ENCODE measurements at regions not wholly inside any gene's neighbourhood (a gene's known extent, or its start where the extent isn't known, plus 50 kb on each side); places are given as distances from the start of the nearest gene placed in this dataset.

DNA sequence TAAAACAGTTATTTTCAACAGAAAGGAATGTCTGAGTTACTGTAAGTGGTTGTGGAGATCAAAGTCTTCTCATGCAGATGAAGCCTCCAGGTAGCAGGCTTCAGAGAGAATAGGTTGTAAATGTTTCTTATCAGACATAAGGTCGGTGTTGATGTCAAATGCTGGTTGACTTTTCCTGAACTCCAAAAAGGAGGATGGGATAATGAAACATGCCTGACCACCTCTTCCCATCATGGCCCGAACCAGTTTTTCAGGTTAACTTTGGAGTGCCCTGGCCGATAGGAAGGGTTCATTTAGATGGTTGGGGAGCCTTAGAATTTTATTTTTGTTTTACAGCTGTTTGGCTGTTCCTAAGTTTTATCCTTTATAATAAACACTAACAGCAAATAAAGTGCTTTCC is 478.4 kb downstream of the ACTL7B start:
- intact Hi-C loops (cut with micrococcal nuclease) = no loop called here

DNA sequence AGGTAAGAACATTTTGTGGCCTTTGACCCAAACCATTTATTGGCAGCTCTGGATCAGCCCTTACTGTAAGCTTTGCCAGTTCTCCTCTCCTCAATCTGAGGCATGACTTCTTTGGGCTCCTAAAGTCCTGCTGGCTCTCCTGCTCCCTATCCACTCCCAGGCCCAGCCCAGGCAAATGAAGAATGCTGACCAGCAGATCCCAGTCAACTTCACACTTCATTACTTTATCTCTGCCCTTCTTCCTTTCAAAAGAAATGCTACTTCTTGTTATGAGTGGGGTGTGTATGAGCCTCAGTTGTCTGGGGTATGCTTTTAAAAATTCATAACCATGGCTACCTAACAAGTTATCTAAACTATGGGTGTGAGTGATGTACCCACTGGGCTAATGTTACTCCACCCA is 479.6 kb downstream of the ACTL7B start:
- Mint-ChIP-seq H3K4me1 (no peaks in the 10 kb centered on the region), H3K27ac (no peak overlapping the region), H3K27me3 (no peaks in the 10 kb centered on the region), H3K4me3 (no peak overlapping the region), H3K9me3 (peaks cover 10% of the 10 kb centered on the region), H3K36me3 (ENCODE audit: low read depth) (no peaks in the 10 kb centered on the region)
- DNase-seq = no peak
- intact Hi-C loops (cut with micrococcal nuclease) = no loop called here

More for the DNA sequence above, 478.4 kb downstream of the ACTL7B start:
- Mint-ChIP-seq H3K4me3 (no peak overlapping the region), H3K9me3 (no peaks in the 10 kb centered on the region), H3K27ac (no peak overlapping the region), H3K36me3 (ENCODE audit: low read depth) (no peaks in the 10 kb centered on the region), H3K27me3 (no peaks in the 10 kb centered on the region), H3K4me1 (no peaks in the 10 kb centered on the region)
- no peak for DNase-seq

DNA sequence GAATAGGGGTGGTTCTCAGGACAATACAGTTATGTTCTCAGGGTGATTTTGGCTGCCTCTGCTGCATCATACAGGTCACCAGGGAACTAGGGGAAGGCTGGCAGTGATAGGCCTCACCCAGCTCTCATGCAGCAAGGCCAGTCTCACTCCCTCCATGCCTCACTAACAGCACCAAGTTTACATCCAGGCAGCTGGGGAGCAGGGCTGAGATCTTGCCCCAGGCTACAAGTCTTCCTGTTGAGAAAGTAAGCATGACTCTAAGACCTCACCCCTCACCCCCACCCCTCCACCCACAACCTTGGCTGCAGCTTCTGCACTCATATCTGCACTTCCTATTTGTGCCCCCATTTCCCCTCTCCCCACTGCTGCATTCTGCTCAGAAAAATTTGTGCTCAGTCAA is 481.2 kb downstream of the ACTL7B start:
- intact Hi-C loops (cut with micrococcal nuclease) = no loop called here
- DNase-seq = no peak

DNA sequence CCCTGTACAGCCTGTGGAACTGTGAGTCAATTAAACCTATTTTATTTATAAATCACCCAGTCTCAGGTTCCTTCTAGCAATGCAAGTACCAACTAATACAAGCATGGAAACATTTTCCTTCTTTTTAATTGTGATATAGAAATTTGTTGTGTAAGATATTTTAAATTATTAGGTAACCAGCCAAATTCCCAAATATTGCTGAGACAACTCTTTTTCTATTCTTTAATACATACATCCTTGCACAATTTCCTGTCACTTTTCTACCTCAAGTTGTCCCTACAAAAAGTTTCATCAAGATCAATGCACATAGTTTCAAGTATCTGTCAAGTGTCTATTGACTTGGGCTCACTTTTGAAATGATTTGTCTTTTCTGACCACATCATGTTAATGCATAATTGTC is 488.6 kb downstream of the ACTL7B start:
- H3K27ac Mint-ChIP-seq = no peak overlapping the region
- intact Hi-C loops (cut with micrococcal nuclease) = no loop called here
- no peak overlapping the region for H3K4me3 Mint-ChIP-seq
- H3K4me1 Mint-ChIP-seq = no peaks in the 10 kb centered on the region
- H3K9me3 Mint-ChIP-seq = peaks cover 20% of the 10 kb centered on the region
- H3K36me3 Mint-ChIP-seq (ENCODE audit: low read depth) = no peaks in the 10 kb centered on the region
- no peaks in the 10 kb centered on the region for H3K27me3 Mint-ChIP-seq
- DNase-seq = no peak

More for the DNA sequence above, 481.2 kb downstream of the ACTL7B start:
- Mint-ChIP-seq H3K27ac (no peak overlapping the region), H3K27me3 (no peaks in the 10 kb centered on the region), H3K4me1 (no peaks in the 10 kb centered on the region), H3K36me3 (ENCODE audit: low read depth) (no peaks in the 10 kb centered on the region), H3K4me3 (no peak overlapping the region), H3K9me3 (peaks cover 10% of the 10 kb centered on the region)

DNA sequence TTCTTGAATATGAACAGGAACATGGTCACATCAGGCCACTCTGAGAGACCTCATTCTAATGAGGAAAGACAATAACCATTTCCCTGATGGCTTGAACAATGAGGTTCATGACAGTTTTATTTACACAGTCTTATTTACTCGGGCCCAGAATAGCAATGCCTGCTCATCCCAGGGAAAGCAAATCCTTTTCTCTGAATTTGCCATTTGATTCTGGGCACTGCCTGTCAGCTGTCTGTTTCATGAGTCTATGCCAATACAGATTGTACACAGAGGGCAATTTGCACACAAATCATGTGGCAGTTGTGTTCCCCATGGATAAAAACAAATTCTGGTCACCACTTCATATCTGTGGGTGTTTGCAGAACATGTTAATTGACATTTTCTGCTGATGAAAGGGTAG is 492.5 kb downstream of the ACTL7B start:
- no peaks in the 10 kb centered on the region for H3K27me3 Mint-ChIP-seq
- no peaks in the 10 kb centered on the region for H3K4me1 Mint-ChIP-seq
- intact Hi-C loops (cut with micrococcal nuclease) = no loop called here
- no peak overlapping the region for H3K4me3 Mint-ChIP-seq
- H3K36me3 Mint-ChIP-seq (ENCODE audit: low read depth) = no peaks in the 10 kb centered on the region
- DNase-seq = no peak
- H3K9me3 Mint-ChIP-seq = peaks cover 10% of the 10 kb centered on the region
- no peak overlapping the region for H3K27ac Mint-ChIP-seq

DNA sequence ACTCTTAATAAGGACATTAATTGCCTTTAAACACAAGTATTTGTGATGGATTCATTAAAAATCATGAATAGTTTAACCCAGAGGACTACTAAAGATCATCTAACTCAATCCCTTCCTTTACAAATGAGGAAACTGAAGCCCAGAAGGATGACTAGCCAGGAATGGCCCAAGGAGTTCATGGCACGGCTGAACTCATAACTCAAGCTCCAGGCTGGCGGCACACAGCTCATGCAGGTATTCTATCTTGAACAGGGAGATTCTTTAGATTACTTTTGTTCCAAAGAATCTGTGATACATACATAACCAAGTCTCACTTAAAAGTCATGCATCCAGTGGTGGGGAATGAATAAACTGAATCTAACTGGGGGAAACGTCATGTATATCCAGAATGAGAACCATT is 495.5 kb downstream of the ACTL7B start:
- intact Hi-C loops (cut with micrococcal nuclease) = no loop called here
- DNase-seq = no peak
- H3K27me3 Mint-ChIP-seq = no peaks in the 10 kb centered on the region
- no peak overlapping the region for H3K4me3 Mint-ChIP-seq
- H3K9me3 Mint-ChIP-seq = peaks cover 4% of the 10 kb centered on the region
- no peak overlapping the region for H3K27ac Mint-ChIP-seq
- no peaks in the 10 kb centered on the region for H3K4me1 Mint-ChIP-seq
- no peaks in the 10 kb centered on the region for H3K36me3 Mint-ChIP-seq (ENCODE audit: low read depth)

DNA sequence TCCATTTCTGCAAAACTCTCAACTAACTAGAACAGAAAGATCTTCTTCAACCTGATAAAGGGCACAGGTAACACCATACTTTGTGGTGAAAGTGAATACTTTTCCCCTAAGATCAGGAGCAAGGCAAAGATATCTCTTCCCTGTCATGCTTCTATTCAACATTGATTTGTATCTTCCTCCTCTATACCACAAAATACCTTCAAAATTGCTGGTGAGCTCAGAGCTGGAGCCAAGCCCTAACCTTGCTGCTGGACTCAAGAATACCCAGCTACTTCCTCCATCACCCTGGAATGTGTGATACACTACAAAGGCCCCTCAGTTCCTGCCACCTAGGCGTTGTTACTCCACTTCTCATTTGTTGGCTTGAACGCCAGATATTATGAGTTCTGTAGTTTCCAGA is 499.0 kb downstream of the ACTL7B start:
- H3K27me3 Mint-ChIP-seq = no peaks in the 10 kb centered on the region
- no peak for DNase-seq
- no peaks in the 10 kb centered on the region for H3K36me3 Mint-ChIP-seq (ENCODE audit: low read depth)
- H3K4me1 Mint-ChIP-seq = no peaks in the 10 kb centered on the region
- intact Hi-C loops (cut with micrococcal nuclease) = no loop called here
- H3K4me3 Mint-ChIP-seq = no peak overlapping the region
- peaks cover 12% of the 10 kb centered on the region for H3K9me3 Mint-ChIP-seq
- H3K27ac Mint-ChIP-seq = no peak overlapping the region

DNA sequence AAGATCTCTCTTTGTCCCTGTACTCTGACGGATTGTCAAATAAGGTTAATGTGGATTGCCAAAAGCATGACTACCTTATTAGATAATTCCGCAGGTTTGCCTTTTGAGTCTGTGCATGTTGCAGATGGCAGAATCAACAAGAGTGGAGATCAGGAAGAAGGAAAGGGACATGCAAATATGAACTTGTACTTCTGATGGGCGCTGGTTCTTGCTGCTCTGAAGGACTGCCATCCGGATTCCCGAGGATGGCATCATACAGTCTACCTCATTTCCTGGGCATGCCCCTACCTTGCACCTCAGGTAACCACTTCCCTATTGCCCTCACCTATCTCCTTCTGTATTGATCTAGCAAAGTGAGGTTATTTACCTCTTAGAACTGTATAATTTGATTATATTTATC is 504.2 kb downstream of the ACTL7B start:
- DNase-seq = no peak
- intact Hi-C loops (cut with micrococcal nuclease) = no loop called here
- H3K27ac Mint-ChIP-seq = no peak overlapping the region
- H3K27me3 Mint-ChIP-seq = no peaks in the 10 kb centered on the region
- H3K4me1 Mint-ChIP-seq = no peaks in the 10 kb centered on the region
- H3K9me3 Mint-ChIP-seq = peaks cover 12% of the 10 kb centered on the region
- H3K4me3 Mint-ChIP-seq = no peak overlapping the region
- H3K36me3 Mint-ChIP-seq (ENCODE audit: low read depth) = no peaks in the 10 kb centered on the region

DNA sequence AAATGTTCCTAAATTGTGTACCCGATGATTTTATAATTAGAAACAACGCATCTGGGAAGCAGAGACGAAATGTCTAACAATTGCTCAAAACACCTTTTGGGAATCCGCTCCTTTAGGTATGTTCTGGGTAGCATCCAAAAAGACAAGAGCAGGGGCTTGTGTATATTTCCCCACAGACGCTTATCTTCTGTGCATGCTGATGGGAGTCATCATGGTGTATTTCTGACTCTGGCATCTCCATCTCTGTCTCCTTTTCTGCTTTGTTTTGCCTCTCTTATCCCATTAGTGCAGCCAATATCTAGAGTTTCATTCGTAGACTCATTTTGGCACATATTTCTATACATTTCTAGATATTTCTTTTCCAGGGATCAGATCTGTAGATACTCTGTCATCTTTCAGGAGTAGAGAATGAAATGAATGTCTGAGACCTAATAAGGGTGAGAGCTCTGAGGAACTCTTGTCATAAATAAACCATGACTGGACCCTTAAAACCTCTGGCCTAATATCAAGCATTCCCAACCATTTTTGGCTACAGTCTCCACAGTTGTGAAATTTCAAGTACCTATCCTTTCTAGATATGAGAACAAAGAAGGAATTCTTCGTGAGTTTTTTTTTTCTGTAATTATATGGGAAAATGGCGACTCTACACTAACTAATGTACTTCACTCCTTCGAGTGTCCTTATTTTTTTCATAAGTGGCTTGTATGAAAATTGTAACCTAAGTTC is 508.2 kb downstream of the ACTL7B start:
- H3K9me3 Mint-ChIP-seq = peaks cover 3% of the 10 kb centered on the region
- DNase-seq = no peak
- no peaks in the 10 kb centered on the region for H3K36me3 Mint-ChIP-seq (ENCODE audit: low read depth)
- H3K27ac Mint-ChIP-seq = no peak overlapping the region
- no peaks in the 10 kb centered on the region for H3K4me1 Mint-ChIP-seq
- no peak overlapping the region for H3K4me3 Mint-ChIP-seq
- intact Hi-C loops (cut with micrococcal nuclease) = no loop called here
- H3K27me3 Mint-ChIP-seq = no peaks in the 10 kb centered on the region

DNA sequence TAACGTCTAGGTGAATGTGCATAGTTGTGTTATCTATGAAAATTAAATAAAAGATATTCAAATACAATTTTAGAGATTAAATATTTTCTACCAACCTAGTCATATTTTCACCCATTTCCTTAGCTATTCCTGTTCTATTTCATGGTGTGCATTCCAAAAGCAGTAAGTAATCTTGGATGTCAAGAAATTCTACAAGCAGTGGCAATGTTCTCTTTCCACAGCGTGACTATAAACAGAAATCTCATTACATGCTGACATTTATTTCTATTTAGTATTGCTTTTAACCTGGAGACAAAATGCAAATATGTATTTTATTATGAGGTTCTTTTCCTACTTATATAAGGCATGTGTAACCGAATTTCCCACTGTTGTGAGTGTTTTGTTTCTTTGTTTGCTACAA is 510.0 kb downstream of the ACTL7B start:
- DNase-seq = no peak
- Mint-ChIP-seq H3K4me1 (no peaks in the 10 kb centered on the region), H3K27ac (no peak overlapping the region), H3K27me3 (no peaks in the 10 kb centered on the region), H3K36me3 (ENCODE audit: low read depth) (no peaks in the 10 kb centered on the region), H3K4me3 (no peak overlapping the region), H3K9me3 (no peaks in the 10 kb centered on the region)
- intact Hi-C loops (cut with micrococcal nuclease) = no loop called here

DNA sequence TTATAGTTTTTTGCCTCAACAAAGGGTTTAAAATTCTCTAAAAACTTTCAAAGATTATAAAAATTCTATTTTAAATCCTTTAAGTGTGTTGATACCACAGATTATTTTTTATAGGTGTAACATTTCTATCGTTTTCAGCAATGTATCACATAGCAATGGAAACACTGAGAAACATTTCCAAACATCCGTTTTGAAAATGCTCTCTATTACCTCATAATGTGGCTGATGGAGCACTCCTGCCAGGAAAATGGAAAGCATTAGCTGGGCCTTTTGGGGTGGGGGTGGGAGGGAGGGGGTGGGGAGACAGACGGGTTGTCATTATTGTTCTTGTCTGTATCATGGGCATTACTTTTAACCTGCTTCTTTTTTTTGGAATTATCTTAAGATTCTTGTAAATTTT is 516.5 kb downstream of the ACTL7B start:
- Mint-ChIP-seq H3K4me1 (no peaks in the 10 kb centered on the region), H3K4me3 (no peak overlapping the region), H3K27me3 (no peaks in the 10 kb centered on the region), H3K36me3 (ENCODE audit: low read depth) (no peaks in the 10 kb centered on the region), H3K27ac (no peak overlapping the region), H3K9me3 (no peaks in the 10 kb centered on the region)
- no peak for DNase-seq
- intact Hi-C loops (cut with micrococcal nuclease) = no loop called here

DNA sequence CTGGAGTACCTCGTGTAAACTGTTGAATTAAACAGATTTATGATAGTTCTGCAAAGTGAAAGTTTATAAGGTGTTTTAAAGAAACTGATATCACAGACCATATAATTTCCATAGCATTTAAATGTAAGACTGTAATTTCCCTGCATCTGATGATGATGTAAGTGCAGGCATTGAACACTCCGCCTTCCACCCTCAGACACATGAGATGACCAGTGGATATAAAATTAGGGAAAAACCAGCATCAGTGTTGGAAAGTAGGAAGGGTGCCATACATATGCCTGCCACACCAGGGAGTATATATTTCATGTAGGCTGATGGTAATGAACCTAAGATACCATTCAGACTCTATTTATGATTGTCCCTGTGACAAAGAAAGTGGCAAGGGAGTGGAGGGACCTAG is 519.2 kb downstream of the ACTL7B start:
- DNase-seq = no peak
- H3K4me3 Mint-ChIP-seq = no peak overlapping the region

DNA sequence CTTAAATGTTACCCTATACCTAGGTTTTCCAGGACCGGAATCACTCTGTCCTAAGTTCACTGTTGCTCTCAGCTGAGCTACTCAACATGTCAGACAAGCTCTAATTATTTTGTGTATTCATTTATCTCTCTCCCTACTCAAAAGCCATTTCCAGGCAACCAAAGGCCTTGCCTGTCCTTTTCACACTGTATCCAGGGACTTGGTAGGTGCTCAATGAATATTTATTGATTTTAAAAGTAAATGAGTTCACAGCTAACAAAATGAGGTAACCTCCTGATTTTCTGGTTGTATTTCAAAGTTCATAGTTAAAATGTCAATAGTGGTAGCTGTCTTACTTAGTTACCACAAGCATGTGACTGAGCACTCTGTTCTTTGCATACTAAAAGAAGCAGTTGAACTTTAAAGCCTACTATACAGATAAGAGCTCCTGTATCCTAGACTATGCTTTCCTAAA is 522.2 kb downstream of the ACTL7B start:
- H3K36me3 Mint-ChIP-seq (ENCODE audit: low read depth) = no peaks in the 10 kb centered on the region
- H3K4me1 Mint-ChIP-seq = no peaks in the 10 kb centered on the region

More for the DNA sequence above, 519.2 kb downstream of the ACTL7B start:
- H3K36me3 Mint-ChIP-seq (ENCODE audit: low read depth) = no peaks in the 10 kb centered on the region
- H3K27ac Mint-ChIP-seq = no peak overlapping the region
- no peaks in the 10 kb centered on the region for H3K27me3 Mint-ChIP-seq
- intact Hi-C loops (cut with micrococcal nuclease) = no loop called here
- H3K9me3 Mint-ChIP-seq = no peaks in the 10 kb centered on the region
- H3K4me1 Mint-ChIP-seq = no peaks in the 10 kb centered on the region

DNA sequence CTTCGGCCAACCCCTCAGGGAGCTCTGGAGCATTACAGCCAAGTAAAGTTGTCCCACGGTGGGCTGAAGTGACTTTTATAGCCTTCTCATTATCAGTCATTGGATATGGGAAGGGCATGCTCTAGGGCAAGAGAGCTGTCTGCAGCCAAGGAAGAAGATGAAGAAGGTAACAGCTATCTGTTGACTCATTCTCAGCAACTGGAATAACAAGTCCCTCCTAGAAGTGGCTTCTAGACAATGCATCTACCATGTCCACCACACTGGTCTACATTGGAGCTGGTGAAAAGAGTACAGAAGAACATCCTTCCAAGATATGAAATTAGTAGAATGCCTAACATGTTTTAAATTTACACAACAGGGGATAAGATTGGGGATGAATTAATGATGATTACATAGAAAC is 524.2 kb downstream of the ACTL7B start:
- Mint-ChIP-seq H3K9me3 (peaks cover 18% of the 10 kb centered on the region), H3K36me3 (ENCODE audit: low read depth) (no peaks in the 10 kb centered on the region), H3K4me3 (no peak overlapping the region), H3K4me1 (no peaks in the 10 kb centered on the region), H3K27me3 (no peaks in the 10 kb centered on the region), H3K27ac (no peak overlapping the region)
- intact Hi-C loops (cut with micrococcal nuclease) = no loop called here
- DNase-seq = no peak

More for the DNA sequence above, 522.2 kb downstream of the ACTL7B start:
- Mint-ChIP-seq H3K4me3 (no peak overlapping the region), H3K27me3 (no peaks in the 10 kb centered on the region), H3K9me3 (peaks cover 3% of the 10 kb centered on the region), H3K27ac (no peak overlapping the region)
- intact Hi-C loops (cut with micrococcal nuclease) = no loop called here
- DNase-seq = no peak

DNA sequence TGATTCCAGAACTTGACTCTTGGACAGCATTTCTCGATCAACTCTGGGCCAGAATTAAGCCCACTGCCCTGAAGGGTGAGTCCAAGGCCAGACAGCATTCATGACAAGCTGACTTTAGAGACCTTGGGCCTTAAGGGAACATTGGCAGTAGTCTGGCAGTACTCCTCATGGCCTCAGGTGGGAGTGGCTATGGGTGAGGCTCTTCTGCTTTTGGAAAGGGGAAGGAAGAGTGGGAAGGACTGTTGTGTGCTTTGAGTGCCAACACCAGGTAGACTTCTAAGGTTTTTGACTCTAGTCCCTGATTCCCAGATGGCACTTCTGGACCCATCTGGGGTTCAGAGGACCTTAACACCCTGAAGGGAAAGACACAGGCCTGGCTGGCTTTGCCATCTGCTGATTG is 530.4 kb downstream of the ACTL7B start:
- DNase-seq = no peak
- H3K4me1 Mint-ChIP-seq = no peaks in the 10 kb centered on the region
- H3K27me3 Mint-ChIP-seq = no peaks in the 10 kb centered on the region
- no peak overlapping the region for H3K4me3 Mint-ChIP-seq
- peaks cover 23% of the 10 kb centered on the region for H3K9me3 Mint-ChIP-seq
- H3K36me3 Mint-ChIP-seq (ENCODE audit: low read depth) = no peaks in the 10 kb centered on the region
- intact Hi-C loops (cut with micrococcal nuclease) = no loop called here
- no peak overlapping the region for H3K27ac Mint-ChIP-seq

Measured in activated CD4-positive, alpha-beta T cell treated with anti-CD3 and anti-CD28 coated beads, Interleukin-2, amount 10 ng/mL, durations not matched to agents 24 days and 14 days (primary cell).